ENCODE measurements at regions not wholly inside any gene's neighbourhood (a gene's known extent, or its start where the extent isn't known, plus 50 kb on each side); places are given as distances from the start of the nearest gene placed in this dataset.
"Not testable (repeated sequence)": the region's sequence is repeated elsewhere in the genome, so short reads cannot be mapped to it uniquely, and the experiment has no call there.

DNA sequence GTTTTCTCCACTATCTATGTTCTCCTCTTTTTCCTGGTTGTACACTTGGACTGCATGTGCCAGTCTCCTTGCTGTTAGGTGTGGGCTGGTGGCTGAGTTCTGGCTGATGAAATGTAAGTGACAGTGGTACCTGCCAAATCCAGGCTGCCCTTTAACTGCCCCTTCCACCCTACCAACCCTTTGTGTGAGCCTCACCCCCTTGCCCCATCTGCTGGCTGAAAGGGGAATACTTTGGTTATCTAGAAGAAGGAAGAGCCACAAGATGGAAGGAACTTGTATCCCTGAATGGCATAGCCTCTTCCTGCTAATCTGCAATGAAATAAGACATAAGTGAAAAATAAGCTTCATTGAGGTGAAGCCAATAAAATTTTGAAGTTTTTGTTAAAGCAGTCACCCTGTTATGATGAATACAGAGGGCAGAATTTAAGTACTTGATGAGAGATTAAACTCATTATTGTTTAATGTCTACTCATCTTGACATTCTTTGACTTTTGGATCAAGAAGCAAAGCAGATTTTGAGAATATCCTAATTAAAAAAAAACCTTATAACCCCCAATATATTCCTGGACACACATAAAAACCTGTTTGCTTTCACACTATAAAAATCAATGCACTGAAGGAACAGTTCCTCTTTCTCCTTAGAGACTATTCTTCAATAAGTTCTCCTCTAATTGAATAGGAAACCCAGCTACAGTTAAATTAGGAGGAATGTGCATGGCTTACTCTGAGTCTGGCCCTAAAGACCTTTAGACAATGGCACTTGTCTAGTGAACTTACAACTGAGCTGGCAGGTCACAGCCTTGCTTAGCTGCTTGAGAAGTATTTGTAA is 262.6 kb upstream of the BTG1 start:
- Histone ChIP-seq H3K27me3 (replicated peaks; ENCODE audit: control insufficient read depth, insufficient read depth, low read length) (no peaks in the 10 kb centered on the region), H3K4me3 (replicated peaks; ENCODE audit: low read depth, low read length) (no peak overlapping the region), H3K36me3 (ENCODE audit: control insufficient read depth, insufficient read depth, low read length) (no peaks in the 10 kb centered on the region)
- peak; percentile 59 for DNase-seq (ENCODE audit: extremely low read depth, insufficient read length)
- TF ChIP-seq, protein P1, sequence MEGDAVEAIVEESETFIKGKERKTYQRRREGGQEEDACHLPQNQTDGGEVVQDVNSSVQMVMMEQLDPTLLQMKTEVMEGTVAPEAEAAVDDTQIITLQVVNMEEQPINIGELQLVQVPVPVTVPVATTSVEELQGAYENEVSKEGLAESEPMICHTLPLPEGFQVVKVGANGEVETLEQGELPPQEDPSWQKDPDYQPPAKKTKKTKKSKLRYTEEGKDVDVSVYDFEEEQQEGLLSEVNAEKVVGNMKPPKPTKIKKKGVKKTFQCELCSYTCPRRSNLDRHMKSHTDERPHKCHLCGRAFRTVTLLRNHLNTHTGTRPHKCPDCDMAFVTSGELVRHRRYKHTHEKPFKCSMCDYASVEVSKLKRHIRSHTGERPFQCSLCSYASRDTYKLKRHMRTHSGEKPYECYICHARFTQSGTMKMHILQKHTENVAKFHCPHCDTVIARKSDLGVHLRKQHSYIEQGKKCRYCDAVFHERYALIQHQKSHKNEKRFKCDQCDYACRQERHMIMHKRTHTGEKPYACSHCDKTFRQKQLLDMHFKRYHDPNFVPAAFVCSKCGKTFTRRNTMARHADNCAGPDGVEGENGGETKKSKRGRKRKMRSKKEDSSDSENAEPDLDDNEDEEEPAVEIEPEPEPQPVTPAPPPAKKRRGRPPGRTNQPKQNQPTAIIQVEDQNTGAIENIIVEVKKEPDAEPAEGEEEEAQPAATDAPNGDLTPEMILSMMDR (IDR thresholded peaks at IDR 0.05; ENCODE audit: insufficient read depth, low read length, poor library complexity, severe bottlenecking), result peak; percentile 78

DNA sequence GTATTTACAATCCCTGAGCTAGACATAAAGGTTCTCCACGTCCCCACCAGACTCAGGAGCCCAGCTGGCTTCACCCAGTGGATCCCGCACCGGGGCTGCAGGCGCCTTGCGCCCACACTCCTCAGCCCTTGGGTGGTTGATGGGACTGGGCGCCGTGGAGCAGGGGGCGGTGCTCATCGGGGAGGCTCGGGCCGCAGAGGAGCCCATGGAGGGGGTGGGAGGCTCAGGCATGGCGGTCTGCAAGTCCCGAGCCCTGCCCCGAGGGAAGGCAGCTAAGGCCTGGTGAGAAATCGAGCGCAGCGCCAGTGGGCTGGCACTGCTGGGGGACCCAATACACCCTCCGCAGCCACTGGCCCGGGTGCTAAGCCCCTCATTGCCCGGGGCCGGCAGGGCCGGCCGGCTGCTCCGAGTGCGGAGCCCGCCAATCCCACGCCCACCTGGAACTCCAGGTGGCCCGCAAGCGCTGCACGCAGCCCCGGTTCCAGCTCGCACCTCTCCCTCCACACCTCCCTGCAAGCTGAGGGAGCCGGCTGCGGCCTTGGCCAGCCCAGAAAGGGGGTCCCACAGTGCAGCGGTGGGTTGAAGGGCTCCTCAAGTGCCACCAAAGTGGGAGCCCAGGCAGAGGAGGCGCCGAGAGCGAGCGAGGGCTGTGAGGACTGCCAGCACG is 260.9 kb upstream of the BTG1 start:
- H3K36me3 ChIP-seq (ENCODE audit: control insufficient read depth, insufficient read depth, low read length); H3K27me3 ChIP-seq (replicated peaks; ENCODE audit: control insufficient read depth, insufficient read depth, low read length); DNase-seq (ENCODE audit: extremely low read depth, insufficient read length); H3K4me3 ChIP-seq (replicated peaks; ENCODE audit: low read depth, low read length): not testable (repeated sequence)

DNA sequence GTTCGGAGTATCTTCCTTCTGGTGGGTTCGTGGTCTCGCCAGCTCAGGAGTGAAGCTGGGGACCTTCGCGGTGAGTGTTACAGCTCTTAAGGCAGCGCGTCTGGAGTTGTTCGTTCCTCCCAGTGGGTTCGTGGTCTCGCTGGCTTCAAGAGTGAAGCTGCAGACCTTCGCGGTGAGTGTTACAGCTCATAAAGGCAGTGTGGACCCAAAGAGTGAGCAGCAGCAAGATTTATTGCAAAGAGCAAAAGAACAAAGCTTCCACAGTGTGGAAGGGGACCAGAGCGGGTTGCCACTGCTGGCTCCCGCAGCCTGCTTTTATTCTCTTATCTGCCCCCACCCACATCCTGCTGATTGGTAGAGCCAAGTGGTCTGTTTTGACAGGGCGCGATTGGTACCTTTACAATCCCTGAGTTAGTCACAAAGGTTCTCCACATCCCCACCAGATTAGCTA is 260.2 kb upstream of the BTG1 start:
- H3K4me3 ChIP-seq (replicated peaks; ENCODE audit: low read depth, low read length); H3K36me3 ChIP-seq (ENCODE audit: control insufficient read depth, insufficient read depth, low read length); H3K27me3 ChIP-seq (replicated peaks; ENCODE audit: control insufficient read depth, insufficient read depth, low read length); DNase-seq (ENCODE audit: extremely low read depth, insufficient read length): not testable (repeated sequence)

DNA sequence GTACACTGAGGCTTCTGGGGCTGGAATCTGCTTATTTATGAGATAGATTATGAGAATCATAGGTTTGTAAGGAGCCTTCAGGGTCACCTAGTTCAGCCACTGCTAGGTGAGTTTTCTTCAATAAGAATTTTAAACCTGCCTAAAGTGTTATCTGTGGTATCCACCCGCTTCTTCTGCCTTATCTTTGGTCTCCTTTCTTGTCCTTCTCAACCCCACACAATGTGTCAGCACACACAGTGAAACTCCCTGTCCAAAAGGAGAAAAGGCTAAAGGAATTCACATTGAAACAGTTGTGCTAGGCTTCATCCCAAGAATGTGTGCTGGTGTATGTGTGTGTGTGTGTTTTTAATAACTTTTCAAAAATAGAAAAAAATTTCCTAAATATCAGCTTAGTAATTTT is 259.3 kb upstream of the BTG1 start:
- Histone ChIP-seq H3K4me3 (replicated peaks; ENCODE audit: low read depth, low read length) (no peak overlapping the region), H3K27me3 (replicated peaks; ENCODE audit: control insufficient read depth, insufficient read depth, low read length) (no peaks in the 10 kb centered on the region), H3K36me3 (ENCODE audit: control insufficient read depth, insufficient read depth, low read length) (no peaks in the 10 kb centered on the region)
- TF ChIP-seq, protein P1 (IDR thresholded peaks at IDR 0.05; ENCODE audit: insufficient read depth, low read length, poor library complexity, severe bottlenecking), result no peak
- no peak for DNase-seq (ENCODE audit: extremely low read depth, insufficient read length)

DNA sequence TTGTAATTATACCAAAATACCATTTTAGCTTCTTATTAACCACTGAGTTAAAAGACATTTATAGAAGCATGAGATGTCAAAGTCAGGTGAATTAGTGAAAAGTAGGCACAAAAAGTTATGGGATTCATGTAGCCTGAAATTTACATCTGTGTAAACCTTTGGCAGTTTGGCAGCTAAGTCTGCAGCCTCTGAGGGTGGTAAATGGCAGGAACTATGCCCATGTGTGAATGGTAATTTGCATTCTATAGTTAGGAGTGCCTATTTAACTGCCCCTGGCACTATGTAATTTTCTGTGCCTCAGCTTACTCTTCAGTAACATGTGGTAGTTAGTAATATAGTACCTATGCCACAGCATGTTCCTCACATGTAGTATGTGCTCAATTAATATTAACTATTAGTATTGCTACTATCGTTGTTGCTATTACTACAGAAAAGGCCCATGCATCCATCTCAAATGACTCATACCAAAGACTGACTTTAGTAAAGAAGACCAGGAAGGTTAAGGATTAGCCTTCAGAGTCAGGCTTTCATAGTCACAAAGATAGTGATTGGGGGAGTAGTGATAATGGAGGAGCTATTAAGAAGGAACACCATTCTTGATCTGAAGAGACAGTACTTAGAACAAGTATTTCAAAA is 258.7 kb upstream of the BTG1 start:
- Histone ChIP-seq H3K36me3 (ENCODE audit: control insufficient read depth, insufficient read depth, low read length) (no peaks in the 10 kb centered on the region), H3K27me3 (replicated peaks; ENCODE audit: control insufficient read depth, insufficient read depth, low read length) (no peaks in the 10 kb centered on the region), H3K4me3 (replicated peaks; ENCODE audit: low read depth, low read length) (no peak overlapping the region)
- TF ChIP-seq, protein P1 (IDR thresholded peaks at IDR 0.05; ENCODE audit: insufficient read depth, low read length, poor library complexity, severe bottlenecking), result no peak
- no peak for DNase-seq (ENCODE audit: extremely low read depth, insufficient read length)

DNA sequence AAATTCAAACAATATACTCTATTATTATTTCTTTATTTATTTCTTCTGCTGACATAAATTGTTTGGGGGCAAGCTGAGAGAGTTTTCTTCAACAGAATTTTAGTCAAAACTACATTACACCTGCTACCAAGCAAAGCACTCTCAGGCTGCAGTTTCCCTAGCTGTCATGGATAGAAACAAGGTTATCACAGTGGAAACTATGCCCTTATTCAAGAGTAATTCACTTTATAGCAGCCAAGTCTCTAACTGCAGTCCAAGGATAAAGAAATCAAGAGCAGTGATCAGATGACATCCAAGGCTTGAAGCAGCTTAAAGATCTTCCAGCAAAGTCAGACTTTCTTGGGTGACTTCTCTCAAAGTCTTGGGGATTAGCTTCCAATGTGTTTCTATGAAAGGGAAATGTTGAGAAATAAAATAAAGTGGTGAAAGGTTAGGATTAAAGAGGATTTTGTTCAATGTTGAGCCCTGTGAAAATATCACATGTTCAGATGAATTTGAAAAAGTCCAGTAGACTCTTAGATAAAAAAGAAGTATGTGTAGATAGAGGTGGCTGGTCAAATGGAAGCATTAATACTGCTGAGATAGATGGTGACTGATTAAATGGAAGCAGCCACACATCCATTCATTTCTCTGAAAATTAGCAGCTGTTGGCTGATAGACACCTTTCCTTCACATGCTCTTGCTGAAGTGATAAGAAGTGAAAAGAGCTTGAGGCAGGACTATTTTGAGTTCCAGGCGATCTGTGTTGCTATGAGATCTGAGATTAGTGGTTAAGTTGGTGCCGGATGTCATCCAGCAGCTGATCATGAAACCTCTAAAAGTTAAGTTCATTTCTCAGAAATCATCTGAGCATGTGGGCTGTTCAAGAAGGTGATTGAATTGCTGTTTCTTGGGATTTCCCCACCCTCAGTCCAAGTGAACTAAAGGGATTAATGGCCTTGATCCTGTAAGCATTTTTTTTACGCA is 257.8 kb upstream of the BTG1 start:
- no peaks in the 10 kb centered on the region for H3K36me3 ChIP-seq (ENCODE audit: control insufficient read depth, insufficient read depth, low read length)
- no peak overlapping the region for H3K4me3 ChIP-seq (replicated peaks; ENCODE audit: low read depth, low read length)
- TF ChIP-seq, protein P1 (IDR thresholded peaks at IDR 0.05; ENCODE audit: insufficient read depth, low read length, poor library complexity, severe bottlenecking), result no peak
- H3K27me3 ChIP-seq (replicated peaks; ENCODE audit: control insufficient read depth, insufficient read depth, low read length), result no peaks in the 10 kb centered on the region
- peak; percentile 88 for DNase-seq (ENCODE audit: extremely low read depth, insufficient read length)

Data from GM06990 (cell line).